PC-9 (cell line): ENCODE measurements at regions not wholly inside any gene's neighbourhood (a gene's known extent, or its start where the extent isn't known, plus 50 kb on each side); places are given as distances from the start of the nearest gene placed in this dataset.

Source experiments
- EZH2 ChIP-seq: fragments of 200-600 bp; sonication (generic); IDR thresholded peaks from 2 replicates; pipeline ENCODE4 v1.8.0; 2017; ENCODE audit warnings: antibody characterized with exemption, low read depth
- TF ChIP-seq, protein P1 (sequence below): fragments of 200-600 bp; sonication (generic); conservative IDR thresholded peaks from 2 replicates; pipeline ENCODE4 v1.6.1; 2017; ENCODE audit warnings: mixed run types, antibody characterized with exemption, mild to moderate bottlenecking, moderate library complexity

DNA sequence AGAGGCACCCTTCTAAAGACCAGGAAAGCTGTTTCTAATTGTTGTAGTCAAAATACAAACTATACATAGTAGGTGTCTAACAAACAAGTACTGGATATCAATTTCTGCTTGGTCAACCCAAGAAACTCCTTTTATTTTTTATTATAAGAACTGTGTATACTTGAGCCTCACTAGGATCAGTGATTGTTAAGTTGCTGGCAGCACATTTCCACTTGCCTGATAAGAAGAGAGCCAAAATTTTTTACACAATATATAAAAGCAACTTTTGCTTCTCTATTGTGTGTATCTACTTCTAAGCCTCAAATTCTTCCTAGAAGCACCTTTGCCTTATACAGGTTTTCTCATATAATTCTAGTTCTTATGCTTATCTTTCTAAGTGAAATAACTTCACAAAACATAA is 703.0 kb upstream of the EPHA5 start:
- TF ChIP-seq, protein P1, sequence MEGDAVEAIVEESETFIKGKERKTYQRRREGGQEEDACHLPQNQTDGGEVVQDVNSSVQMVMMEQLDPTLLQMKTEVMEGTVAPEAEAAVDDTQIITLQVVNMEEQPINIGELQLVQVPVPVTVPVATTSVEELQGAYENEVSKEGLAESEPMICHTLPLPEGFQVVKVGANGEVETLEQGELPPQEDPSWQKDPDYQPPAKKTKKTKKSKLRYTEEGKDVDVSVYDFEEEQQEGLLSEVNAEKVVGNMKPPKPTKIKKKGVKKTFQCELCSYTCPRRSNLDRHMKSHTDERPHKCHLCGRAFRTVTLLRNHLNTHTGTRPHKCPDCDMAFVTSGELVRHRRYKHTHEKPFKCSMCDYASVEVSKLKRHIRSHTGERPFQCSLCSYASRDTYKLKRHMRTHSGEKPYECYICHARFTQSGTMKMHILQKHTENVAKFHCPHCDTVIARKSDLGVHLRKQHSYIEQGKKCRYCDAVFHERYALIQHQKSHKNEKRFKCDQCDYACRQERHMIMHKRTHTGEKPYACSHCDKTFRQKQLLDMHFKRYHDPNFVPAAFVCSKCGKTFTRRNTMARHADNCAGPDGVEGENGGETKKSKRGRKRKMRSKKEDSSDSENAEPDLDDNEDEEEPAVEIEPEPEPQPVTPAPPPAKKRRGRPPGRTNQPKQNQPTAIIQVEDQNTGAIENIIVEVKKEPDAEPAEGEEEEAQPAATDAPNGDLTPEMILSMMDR: no peak
- TF ChIP-seq EZH2: no peak
